Heart left ventricle (tissue), 13 donors: ENCODE measurements at regions not wholly inside any gene's neighbourhood (a gene's known extent, or its start where the extent isn't known, plus 50 kb on each side); places are given as distances from the start of the nearest gene placed in this dataset.

ENCODE experiments used
- CTCF ChIP-seq, 12 donors: fragments of 200-600 bp; sonication (generic) in 4 of 12; IDR thresholded peaks; one replicate each; pipeline versions ENCODE4 v1.5.0 to v1.8.0; 2018 to 2022; ENCODE audit warnings: antibody characterized with exemption in 12 of 12, mild to moderate bottlenecking in 5 of 12
- POLR2A ChIP-seq, 2 donors: fragments of 450-650 bp; IDR thresholded peaks; one replicate each; pipeline ENCODE4 v1.6.1; 2017; ENCODE audit warnings: antibody characterized with exemption in 2 of 2, mild to moderate bottlenecking in 2 of 2, moderate library complexity in 2 of 2
- donor health status: ischemic (EF 13 %, LVEDD 7.1; RV severe dilation, severe dysfunction).
- donor health status: DM: no; HTN: yes; CAD: no.
- donor health status: DM: no; HTN: no; CAD: no.
- donor health status: ischemic (EF 25% LVEDD 6.9; RV normal size, moderate dysfunction).
- donor health status: ischemic (EF 25% LVEDD 5.7; RV mildly dilated, moderate dysfunction).
- donor health status: ischemic (EF 35%, LVEDD 5.7; RV mildly dilated, moderate dysfunction).
- donor health status: nonischemic (EF 11% LVEDD 7.7; RV severe dilation, severe dysfunction).
- donor health status: DM: yes; HTN: yes; CAD: no.
- donor health status: PGD.
- donor health status: ischemic (EF 29% LVEDD 5.4; RV normal size, mild dysfunction).
- donor health status: nonischemic (EF 23%, LVEDD 6.1; RV moderate dilation, normal function).

GRCh38 chr5:17952231-17952630 is 318.0 kb downstream of the TAF11L14 start:
- TF ChIP-seq CTCF (IDR thresholded peaks at IDR 0.05), result no peak
- no peak for TF ChIP-seq POLR2A (IDR thresholded peaks at IDR 0.05)
